PFSK-1 (cell line): ENCODE measurements at regions not wholly inside any gene's neighbourhood (a gene's known extent, or its start where the extent isn't known, plus 50 kb on each side); places are given as distances from the start of the nearest gene placed in this dataset.

Source experiments
- FOXP2 ChIP-seq: optimal IDR thresholded peaks from 2 replicates; pipeline ENCODE3; 2011; ENCODE audit warnings: borderline replicate concordance, control low read depth, inconsistent platforms; ENCODE audit not compliant: insufficient read depth; ENCODE audit errors: extremely low read length, extremely low read depth
- POLR2AphosphoS5 ChIP-seq: IDR thresholded peaks from 2 replicates; pipeline ENCODE4 v1.6.1; 2012; ENCODE audit warnings: low read depth, mild to moderate bottlenecking, control low read depth, low read length, moderate library complexity
- SIN3A ChIP-seq: IDR thresholded peaks from 2 replicates; pipeline ENCODE4 v1.6.1; 2012; ENCODE audit warnings: mild to moderate bottlenecking, low read length, moderate library complexity, borderline replicate concordance; ENCODE audit not compliant: insufficient read depth
- TAF1 ChIP-seq: IDR thresholded peaks from 2 replicates; pipeline ENCODE4 v1.6.1; 2012; ENCODE audit warnings: low read length, control low read depth, borderline replicate concordance; ENCODE audit not compliant: insufficient read depth
- TF ChIP-seq, protein P1 (sequence below), 2 experiments: IDR thresholded peaks; 2 replicates each; pipeline versions ENCODE4 v1.6.1 to v1.8.0; 2011 to 2012; ENCODE audit warnings: low read depth in 2 of 2, low read length in 2 of 2, control low read depth in 1 of 2, inconsistent platforms in 1 of 2, mild to moderate bottlenecking in 1 of 2, moderate library complexity in 1 of 2; ENCODE audit not compliant: insufficient read depth in 1 of 2

DNA sequence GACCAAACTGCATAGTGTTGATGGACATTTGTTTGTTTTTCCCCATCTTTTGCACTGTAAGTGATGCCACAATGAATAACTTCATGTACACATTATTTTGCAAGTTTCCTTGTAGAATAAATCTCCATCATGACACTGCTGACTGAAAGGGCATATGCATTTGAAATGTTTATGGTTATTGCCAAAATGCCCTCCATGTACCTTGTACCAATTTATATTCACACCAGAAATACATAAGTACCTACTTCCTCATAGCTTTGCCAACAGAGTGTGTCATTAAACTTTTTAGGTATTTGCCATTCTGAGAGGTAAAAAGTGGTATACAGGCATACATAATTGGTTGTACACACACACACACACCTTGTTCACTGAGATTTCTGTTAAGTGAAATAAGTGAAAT is 361.0 kb upstream of the PCSK5 start:
- TF ChIP-seq POLR2AphosphoS5 (no peak), TAF1 (no peak), SIN3A (no peak), FOXP2 (no peak)
- TF ChIP-seq, protein P1, sequence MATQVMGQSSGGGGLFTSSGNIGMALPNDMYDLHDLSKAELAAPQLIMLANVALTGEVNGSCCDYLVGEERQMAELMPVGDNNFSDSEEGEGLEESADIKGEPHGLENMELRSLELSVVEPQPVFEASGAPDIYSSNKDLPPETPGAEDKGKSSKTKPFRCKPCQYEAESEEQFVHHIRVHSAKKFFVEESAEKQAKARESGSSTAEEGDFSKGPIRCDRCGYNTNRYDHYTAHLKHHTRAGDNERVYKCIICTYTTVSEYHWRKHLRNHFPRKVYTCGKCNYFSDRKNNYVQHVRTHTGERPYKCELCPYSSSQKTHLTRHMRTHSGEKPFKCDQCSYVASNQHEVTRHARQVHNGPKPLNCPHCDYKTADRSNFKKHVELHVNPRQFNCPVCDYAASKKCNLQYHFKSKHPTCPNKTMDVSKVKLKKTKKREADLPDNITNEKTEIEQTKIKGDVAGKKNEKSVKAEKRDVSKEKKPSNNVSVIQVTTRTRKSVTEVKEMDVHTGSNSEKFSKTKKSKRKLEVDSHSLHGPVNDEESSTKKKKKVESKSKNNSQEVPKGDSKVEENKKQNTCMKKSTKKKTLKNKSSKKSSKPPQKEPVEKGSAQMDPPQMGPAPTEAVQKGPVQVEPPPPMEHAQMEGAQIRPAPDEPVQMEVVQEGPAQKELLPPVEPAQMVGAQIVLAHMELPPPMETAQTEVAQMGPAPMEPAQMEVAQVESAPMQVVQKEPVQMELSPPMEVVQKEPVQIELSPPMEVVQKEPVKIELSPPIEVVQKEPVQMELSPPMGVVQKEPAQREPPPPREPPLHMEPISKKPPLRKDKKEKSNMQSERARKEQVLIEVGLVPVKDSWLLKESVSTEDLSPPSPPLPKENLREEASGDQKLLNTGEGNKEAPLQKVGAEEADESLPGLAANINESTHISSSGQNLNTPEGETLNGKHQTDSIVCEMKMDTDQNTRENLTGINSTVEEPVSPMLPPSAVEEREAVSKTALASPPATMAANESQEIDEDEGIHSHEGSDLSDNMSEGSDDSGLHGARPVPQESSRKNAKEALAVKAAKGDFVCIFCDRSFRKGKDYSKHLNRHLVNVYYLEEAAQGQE (IDR thresholded peaks at IDR 0.05; ENCODE audit: insufficient read depth in 1 of 2, low read depth in 2 of 2, low read length in 2 of 2) = no peak
